ENCODE measurements at regions not wholly inside any gene's neighbourhood (a gene's known extent, or its start where the extent isn't known, plus 50 kb on each side); places are given as distances from the start of the nearest gene placed in this dataset.

DNA sequence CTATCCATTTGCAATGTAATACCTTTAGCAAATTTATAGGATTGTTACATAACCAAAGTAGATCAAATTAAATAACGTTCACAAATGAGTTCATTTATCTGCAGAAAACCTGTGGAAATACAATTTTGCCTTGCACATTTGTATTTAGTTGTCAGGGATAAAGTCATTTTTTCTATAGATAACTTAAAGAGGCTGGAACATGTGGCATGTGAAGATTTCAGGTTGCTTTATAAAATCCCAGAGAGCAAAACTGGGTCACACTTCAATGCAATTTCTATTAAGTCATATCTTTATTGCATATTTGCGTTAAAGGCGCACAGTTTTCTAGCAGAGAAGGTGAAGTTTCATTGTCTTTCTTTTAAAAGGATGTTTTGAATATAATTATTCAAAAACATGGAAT lies 342.4 kb downstream of the USP25 start:
- intact Hi-C loops (cut with micrococcal nuclease), result no loop called here

DNA sequence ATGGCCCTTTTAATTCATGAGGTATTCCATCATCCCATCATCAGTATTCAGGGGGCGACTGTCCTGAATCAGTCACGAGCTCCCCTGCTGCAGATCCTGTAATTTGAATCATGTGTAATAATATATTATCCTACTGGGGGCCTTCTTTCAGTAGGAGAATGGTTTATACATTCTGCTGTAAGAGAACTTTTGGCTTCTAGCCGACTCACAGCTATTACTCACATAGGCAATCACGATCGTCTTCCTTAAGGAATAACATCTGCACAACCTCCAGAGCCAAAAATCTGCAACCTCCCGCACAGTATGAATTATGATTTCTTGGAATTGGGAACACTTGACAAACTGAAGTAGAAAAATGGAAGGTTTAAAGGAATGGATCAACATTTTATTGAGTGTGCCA lies 343.0 kb downstream of the USP25 start:
- intact Hi-C loops (cut with micrococcal nuclease), result no loop called here

DNA sequence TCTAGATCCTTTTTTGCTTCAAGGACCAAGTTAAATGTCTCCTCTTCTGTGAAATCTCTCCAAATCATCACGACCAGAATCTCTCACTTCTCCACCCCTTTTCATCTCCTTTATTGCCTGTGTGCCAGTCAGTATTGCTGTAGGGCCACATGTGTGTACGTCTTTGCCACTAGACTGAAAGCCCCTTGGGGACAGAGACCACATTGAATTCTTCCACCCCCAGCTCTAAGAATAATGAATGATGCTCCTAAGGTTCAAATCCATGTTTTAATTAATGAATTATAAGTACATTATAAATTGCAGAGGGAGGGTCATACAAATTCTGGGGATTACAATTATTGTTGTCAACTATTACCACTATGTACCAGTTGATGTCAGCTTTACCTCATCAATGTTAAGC lies 343.8 kb downstream of the USP25 start:
- intact Hi-C loops (cut with micrococcal nuclease), result no loop called here

DNA sequence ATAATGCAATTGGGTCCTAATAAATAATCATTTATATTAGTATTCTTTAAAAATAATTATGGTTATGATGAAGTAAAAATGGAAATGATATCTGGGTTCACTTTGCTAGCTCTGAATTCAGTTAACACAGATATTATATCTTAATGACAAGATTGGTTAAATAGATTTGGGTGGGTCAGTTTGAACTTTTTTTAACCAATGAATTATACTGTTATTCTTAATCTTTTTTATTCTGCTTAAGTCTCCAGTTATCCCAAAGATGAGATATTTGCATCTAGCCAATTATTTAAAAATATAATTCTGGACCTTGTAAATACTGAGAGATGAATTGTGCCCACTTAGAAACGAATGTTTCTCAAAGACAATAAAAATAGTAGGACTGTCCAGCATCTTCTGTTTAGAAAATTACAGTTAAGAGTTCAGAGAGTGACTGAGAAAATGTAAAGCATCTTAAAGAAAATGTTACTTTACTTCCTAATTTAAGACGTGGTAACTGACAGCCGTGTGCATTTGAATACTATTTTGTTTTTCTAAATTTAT lies 345.2 kb downstream of the USP25 start:
- intact Hi-C loops (cut with micrococcal nuclease), result no loop called here

DNA sequence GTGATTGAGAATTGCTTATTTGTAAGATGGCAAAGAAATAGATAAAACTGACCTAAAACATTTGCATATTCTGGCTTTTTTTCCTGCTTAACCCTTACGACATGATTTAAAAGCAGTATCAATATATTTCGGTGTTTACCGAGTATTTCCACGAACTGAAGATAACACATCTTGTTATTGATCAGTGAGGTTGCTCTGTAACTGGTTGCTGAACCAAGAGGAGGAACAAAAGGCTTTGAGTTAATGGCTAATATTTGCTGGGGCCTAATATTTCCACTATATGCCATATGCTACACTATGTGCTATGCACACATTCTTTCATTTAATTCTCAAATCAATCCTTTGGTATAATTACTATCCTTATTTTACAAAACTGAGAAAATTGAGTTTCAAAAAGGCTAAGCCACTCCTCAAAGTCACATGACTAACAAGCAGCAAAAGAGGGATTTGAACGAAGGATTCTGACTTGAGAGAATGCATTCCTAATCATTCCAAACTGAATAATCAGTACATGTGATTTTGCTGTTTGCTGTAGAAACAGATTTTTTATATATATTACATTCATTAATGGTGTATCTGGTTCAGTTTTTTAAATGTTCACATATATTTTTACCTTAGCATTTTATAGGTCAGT lies 346.0 kb downstream of the USP25 start:
- intact Hi-C loops (cut with micrococcal nuclease), result no loop called here

DNA sequence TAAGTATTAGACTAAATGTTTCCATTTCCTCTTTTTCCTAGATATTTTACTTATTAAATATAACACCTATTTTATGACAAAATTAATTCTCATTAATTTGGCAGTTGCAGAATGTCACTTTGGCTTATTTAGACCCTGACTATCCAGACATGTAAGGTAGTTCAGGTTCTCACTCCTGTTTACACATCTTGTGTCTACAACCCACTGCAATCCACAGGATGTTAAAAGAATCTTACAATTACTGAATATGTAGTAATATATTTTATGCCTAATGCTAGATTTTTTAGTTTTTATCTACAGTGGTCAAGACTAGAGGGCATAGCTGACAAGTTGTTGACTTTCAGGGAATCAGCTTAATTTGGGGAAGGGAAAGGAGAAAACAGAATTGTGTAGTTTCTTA lies 346.7 kb downstream of the USP25 start:
- intact Hi-C loops (cut with micrococcal nuclease), result no loop called here

DNA sequence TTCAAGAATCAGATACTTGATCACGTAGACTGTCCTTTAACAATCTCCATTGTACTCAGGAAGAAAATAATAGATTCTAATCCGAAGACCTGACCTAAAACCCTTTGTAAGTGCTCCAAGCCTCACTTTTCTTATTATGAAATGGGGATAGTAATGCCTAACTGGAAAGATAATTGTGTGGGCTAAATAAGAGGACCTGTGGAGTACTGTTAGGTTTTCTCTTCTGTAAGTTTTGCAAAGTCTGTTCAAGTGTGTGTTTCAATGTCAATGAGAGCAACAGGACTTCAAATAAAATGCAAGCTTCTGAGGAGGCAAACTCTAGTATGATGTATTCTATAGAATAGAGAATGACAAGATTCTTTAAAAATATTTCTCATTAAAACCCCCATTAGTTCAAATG lies 348.6 kb downstream of the USP25 start:
- intact Hi-C loops (cut with micrococcal nuclease), result no loop called here

DNA sequence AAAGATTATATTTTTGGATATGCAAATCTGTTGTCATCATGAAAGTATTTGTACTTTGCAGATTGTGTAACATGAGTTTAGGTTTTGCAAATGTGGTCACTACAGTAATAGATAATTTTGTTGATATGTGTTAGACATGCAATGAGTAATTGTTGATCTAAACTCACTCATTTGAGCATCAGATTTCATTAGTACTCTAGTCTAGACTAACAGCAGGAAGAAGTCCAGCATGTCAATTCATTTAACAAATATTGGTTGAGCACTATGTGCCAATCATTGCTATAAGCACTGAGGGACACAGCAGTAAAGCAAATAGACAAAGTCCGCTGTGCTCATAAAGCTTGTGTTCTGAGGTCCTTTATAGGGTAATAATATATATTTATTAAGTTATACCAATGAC lies 350.0 kb downstream of the USP25 start:
- intact Hi-C loops (cut with micrococcal nuclease), result loop anchor here (5.0 kb wide), 1 partner anchor 1192 kb away; no protein-coding TSS in a partner anchor

DNA sequence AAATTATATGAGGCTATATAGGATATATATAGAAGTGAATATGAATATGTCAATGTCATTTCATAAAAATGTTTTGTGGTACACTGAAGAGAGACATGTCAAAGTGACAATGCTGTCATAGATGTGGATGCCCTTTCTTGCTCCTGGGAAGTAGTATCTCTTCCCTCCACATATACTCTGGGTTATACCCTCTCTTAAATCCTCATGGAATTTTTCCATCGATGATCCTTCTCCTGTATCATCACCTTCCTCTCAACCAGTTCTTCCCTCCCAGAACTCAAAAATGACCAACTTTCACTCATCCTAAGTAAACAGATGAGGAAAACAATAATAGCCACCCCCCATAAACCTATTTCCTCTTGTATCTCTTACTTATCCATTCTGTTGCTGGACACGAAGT lies 351.5 kb downstream of the USP25 start:
- intact Hi-C loops (cut with micrococcal nuclease), result loop anchor here (5.0 kb wide), 1 partner anchor 1191 kb away; no protein-coding TSS in a partner anchor

DNA sequence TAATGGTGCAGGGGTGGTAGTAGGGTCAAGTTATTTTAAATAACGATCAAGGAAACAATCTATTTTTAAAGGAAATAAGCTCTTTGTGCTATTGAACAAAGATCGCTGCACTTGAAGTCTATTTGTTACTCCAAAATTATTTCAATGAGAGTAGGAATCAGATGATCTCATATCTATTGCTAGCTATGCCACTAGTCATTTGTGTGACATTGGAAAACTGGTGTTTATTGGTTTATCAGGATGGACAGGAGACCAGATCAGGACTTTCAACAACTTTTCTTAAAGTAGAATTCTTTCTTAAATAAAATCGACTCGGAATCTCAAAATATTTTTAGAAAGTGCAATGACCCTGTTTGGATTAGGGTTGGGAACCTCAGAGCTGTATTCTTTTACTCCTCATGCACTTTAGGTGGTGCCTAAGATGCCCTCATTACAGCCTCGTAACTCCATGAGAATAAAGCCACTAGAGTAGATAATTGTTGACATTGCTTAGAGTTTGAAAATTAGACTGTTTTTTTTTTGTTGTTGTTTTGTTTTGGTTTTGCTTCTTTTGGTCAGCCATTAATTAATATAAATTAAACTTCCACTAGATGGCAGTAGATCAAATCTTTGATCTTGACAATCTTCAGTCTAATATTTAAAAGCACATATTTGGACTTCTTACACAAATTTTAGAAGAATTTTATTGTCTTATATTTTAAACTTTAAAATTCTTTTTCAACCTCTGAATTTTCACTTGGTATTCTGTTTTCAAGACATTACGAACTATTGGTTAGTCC lies 352.4 kb downstream of the USP25 start:
- intact Hi-C loops (cut with micrococcal nuclease), result loop anchor here (1.0 to 5.0 kb wide), 2 partner anchors 248 to 1190 kb away; no protein-coding TSS in a partner anchor

DNA sequence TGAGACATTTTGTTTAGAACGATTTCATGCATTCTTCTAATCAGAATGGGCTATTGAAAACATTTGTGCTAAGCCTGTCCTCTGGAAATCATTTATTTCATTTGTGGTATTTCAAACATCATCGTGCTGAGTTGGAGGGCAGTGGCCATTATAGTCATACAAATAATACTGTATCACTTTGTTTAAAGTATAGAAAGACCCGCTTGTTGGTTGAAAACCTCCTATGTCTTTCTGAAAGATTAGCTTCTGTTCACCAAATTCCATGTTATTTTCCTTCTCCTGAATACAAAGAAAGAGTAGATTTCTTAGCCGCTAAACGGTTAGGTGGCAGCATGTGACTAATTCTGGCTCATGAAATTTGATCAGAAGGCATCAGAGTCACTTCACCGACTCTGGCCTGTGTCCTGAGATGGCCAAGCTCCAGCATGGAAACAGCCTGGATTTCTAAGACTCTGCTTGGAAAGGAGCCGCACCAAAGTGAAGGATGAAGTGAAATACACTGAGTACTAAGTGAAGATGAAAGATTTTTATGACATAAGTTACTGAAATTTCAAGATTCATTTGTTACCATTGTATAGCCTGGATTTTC lies 355.1 kb downstream of the USP25 start:
- intact Hi-C loops (cut with micrococcal nuclease), result loop anchor here (5.0 kb wide), 1 partner anchor 1187 kb away; no protein-coding TSS in a partner anchor

DNA sequence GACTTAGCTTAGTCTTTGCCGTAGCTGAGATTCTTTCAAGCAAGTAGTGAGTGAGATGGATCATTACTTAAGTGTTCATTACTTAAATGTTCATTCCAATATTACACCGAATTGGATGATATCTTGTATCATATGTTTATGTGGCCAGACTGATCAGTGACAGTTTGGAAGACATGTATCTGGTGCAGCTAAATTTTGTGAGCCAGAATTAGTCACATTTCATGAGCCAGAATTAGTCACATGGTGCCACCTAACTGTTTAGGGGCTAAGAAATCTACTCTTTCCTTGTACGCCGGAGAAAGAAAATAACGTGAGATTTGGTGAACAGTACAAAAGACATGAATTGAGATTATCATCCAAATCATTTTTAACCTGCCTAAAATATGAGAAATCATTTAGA lies 355.6 kb downstream of the USP25 start:
- intact Hi-C loops (cut with micrococcal nuclease), result no loop called here

DNA sequence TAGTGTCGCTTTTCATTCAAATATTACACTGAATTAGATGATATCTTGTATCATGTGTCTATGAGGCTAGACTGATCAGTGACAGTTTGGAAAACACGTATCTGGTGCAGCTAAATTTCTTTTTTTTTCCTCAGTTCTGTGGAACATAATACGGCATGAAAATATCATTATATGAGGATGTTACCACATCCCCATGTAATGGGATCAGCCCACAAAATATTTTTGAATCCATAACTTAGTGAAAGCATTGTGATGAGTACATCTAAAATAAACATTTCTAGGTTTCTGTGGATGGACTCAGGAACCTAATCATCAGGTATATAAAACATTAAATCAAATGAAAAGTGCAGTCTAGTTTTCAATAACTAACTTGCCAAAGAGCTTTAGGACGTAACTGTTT lies 356.3 kb downstream of the USP25 start:
- intact Hi-C loops (cut with micrococcal nuclease), result no loop called here

DNA sequence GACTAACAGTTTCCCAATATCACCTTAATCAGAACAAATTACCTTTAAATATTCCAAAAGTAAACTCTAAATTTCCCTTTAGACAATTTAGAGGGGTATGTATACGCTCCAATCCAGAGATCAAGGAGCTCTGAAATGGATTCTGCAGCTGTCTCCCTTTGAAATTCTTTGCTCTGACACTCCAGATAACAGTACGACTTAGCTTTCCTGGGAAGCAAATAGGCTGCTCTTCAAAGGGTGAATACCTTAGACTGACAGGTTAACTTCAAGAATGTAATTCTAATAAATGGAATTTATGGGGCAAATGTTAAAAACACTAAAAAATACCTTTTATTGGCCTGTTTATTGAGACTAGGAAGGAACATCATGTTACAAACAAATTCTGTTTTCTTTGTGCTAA lies 357.2 kb downstream of the USP25 start:
- intact Hi-C loops (cut with micrococcal nuclease), result no loop called here

DNA sequence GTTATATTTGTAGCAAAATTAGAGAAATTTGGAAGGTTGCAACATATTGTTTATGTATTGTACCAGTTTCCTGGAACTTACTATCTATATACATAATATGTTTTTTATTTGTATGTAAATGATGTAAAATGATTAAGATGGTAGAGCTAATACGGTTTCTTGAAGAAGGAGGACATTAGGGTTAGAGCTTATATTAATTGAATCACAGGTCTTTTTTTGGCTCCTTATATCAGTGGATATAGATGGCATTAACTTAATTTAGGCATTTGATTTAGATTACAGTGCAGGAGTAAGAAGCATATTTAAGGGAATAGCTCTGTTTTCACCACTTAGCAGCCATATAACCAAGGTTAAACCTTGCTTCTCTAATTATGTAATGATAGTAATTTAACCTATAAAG lies 357.7 kb downstream of the USP25 start:
- intact Hi-C loops (cut with micrococcal nuclease), result no loop called here

DNA sequence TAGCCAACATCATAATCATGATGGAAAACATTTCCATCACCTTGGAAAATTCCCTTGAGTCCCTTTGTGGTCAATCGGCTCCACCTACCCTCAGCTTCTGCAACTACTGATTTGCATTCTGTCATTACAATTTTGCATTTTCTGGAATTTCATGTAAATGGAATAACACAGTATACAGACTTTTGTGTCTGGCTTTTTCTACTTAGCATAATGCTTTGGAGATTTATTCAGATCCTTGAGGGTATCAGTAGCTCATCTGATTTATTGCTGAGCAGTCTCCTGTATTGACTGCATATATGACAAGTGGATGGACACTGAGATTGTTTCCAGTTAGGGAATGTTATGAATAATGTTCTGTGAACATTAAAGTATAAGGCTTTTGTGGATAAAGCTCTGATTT lies 358.3 kb downstream of the USP25 start:
- intact Hi-C loops (cut with micrococcal nuclease), result no loop called here

DNA sequence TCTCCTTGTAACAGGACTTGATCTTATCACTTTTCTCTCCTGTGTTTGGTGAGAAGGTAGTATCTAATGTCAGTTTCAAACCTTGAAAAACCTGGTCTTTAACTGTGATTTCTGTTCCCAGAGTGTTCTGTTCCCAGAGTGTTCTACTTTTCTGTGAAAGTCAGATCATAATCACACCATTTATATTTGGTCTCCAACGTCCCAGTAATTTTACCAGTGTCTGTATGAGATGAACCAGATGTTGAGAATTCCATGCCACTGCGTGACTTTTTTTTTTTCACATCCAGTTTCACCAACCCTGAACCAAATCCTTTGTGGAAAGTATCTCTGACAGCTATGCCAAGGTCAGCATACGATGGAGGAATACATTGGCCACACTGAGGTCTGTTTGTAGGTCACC lies 365.2 kb downstream of the USP25 start:
- intact Hi-C loops (cut with micrococcal nuclease), result no loop called here

DNA sequence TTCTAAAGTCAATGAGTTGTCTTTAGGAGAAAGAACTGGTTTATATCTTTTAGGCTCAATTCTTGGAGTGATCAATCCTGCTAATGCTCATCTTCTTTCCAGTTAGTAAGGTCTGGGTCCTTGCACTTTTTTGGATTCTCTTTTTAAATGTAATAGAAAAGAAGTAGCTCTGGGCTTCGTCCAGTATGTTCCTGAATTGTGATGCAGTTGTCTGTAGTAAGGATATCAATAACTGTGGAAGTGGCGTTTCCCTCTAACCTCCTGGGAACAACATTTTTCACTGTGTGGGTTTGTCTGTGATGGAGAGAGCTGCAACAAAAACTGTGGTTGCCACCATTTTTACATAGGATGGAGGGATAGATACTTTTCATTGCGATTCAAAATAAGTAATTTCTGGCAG lies 367.2 kb downstream of the USP25 start:
- intact Hi-C loops (cut with micrococcal nuclease), result no loop called here

DNA sequence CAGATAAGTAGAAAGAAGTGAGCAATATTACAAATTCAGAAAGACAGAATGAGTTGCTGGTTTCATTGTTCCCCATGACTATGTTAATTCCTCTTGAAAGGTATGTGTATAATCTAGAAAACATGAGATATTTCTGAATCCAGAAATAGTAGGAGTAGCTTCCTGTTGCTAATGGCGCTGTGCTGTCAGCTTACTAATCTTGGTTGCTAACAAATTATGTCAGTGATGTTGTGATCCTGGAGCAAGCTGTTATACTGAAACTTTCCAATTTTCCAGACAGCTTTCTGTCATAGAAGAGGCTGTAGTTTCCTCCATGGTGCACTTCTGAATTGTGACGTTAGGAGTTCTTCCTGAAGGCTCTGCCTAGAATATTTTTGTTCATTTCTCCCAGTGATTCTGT lies 372.3 kb downstream of the USP25 start:
- intact Hi-C loops (cut with micrococcal nuclease), result no loop called here

DNA sequence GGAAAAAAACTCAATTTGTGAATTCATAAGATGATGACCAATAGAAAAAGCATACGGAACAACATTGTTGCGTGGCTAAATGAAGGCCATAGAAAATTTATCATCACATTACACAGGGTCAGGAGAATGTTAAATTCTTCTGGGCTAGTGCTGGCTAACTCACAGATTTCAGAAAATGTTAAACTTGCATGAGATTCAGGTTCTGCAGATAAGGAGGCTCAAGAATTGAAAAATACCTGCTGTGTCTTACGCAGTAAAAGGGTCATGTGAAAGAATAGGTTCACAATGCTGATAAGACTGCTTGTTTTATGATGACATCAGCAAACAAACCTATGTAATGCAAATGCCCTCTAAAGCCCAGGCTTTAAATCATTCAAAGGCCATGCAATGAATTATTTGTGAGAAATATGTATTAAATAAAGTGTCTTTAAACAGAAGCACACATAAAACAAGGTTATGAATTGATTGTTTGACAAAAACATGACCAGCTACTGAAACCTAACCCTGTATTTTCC lies 378.8 kb downstream of the USP25 start:
- intact Hi-C loops (cut with micrococcal nuclease), result no loop called here

DNA sequence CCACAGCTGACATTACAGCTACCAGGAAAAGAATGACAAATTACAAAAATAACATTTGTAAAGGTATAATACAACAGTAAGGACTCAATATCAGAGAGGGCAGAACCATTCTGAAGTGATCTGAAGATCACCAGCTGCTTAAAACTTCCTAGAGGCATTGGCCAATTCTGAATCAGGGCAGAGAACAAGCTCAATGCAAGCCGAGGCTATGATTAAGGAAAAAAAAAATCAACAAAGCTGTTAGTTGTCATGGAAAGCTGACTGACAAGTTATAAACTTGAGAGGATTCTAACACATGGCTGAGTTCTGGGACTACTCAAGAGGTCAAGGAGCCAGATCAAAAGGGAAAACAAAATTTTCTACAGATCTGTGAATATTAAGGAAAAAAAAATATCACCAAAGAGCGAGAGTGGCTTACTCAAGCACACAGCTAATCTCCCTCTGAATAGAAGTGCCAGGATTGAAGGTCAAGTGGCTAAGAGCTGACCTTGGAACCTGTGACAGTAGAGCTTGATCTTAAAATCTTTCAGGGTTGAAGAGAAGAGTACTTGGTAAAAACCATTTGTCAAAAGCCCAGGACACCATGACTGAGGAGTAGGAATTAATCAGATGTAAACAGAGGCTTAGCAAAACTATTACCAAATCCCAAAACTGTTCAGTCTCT lies 383.4 kb downstream of the USP25 start:
- intact Hi-C loops (cut with micrococcal nuclease), result no loop called here

DNA sequence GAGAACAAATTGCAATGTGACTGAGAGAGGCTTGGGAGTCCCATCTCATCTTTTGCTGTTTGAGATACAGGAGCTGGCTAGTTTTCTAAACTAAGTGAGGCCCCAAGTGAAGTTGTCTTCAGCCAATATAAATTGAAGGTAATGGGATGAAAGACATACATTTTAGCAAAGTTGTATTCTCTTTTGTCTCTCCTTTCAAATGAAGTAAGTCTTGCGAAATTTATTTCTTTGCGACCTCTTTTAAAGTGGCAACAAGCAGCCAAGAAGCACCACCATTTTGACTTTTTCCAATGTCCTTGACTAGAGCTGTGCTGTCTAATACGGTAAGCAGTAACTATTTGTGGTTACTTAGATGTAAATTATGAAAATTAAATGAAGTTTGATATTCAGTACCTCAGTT lies 385.7 kb downstream of the USP25 start:
- intact Hi-C loops (cut with micrococcal nuclease), result no loop called here
